HG03571 (cell line): ENCODE measurements at regions not wholly inside any gene's neighbourhood (a gene's known extent, or its start where the extent isn't known, plus 50 kb on each side); places are given as distances from the start of the nearest gene placed in this dataset.
A peak's percentile ranks its signal among the peaks of the same experiment; 100 is the strongest.
"Not testable (repeated sequence)": the region's sequence is repeated elsewhere in the genome, so short reads cannot be mapped to it uniquely, and the experiment has no call there.

Source experiments
- ATAC-seq: cut with Tn5 transposase; IDR thresholded peaks from one replicate; pipeline ENCODE4 v1.9.1; 2021; ENCODE audit not compliant: unreplicated experiment

DNA sequence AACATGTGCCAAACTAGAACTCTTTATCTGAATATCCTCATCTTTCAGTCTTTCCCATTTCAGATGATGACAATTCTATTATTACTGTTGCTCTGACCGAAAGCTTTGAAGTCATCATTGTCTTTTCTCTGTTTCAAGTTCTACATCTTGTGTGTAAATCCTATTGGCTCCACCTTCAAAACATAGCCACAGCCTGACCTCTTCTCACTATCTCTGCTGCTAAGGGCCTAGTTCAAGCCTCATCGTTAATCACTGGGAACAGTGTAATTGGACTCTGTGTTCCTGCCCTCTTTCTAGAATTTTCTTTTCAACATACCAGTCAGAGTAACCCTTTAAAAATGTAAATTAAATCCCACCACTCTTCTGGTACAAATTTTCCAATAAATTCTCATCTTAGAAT is 105.1 kb downstream of the OXSM start:
- no peak for ATAC-seq

DNA sequence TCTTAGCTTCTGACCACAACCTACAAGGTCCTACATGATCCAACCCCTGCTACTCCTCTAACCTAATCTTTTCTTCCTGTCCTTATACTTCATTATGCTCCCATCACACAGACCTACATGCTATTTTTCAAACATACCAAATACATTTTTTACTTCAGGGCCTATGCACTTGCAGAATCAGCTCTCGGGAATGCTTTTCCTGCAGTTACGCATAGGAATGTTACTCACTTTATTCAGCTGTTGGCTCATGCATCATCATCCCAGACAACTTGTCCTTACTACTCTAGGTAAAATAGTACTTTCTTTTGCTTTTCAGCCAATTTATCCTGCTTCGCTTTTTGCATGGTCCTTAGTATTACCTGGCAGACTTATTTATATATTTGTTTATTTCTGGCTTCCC is 105.6 kb downstream of the OXSM start:
- ATAC-seq: no peak

DNA sequence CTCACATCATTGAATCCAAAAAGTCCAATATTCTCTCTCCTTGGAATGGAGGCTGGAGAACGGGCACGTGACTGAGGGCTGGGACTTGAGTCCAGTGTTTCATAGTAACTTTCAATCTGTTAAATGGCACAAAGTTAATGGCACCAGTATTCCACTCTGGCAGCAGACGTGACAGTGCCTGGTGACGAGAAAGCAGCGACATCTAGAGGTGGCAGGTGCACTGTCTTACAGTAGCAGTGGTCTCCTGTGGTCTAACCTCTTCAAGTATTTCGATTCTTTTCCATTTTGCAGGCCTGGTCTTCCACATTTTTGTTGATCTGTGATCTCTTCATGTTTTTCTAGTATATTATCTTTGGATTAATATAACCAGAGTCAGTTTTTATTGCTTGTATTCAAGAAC is 107.1 kb downstream of the OXSM start:
- ATAC-seq: peak; percentile 66

- no peak for ATAC-seq
Measured at GRCh38 chr3:25899352-25900101, 109.6 kb downstream of the OXSM start.

DNA sequence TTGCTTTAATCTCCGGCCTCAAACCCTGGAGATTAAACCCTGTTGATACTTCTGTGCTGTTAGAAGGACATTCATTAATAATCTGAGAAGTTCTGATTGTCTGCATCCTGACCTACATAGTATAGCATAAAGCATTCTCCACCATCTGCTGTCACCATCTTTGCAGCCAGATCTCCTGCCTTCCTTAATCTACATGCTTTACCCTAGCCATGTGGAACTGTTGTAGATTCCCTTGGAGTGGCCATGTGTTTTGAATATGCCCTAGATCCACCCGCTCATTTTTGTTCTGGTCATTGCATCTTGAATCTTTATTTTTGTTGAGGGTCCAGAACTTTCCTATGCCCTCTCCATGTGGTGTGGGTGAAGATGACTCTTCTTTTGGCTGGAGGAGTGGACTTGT is 110.3 kb downstream of the OXSM start:
- no peak for ATAC-seq

DNA sequence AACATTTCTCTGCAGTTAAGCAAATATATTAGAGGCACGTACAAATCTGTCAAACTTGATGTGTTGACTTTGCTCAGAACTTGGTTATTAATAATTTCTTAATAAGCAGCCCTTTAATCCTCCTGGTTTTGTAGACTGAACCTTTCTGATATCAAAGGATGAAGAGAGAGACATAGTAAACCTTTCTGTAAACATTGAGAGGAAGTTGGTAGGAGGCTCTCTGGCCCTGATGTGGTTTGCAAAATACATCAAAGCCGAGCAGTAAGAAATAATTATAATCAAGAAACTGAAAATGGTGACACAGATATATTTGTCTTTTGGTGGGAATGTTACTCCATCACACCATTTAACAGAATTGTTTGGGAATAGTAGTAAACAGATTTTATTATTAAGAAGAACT is 111.9 kb downstream of the OXSM start:
- no peak for ATAC-seq

- ATAC-seq: no peak
Measured at GRCh38 chr3:25902586-25902985, 112.7 kb downstream of the OXSM start.

DNA sequence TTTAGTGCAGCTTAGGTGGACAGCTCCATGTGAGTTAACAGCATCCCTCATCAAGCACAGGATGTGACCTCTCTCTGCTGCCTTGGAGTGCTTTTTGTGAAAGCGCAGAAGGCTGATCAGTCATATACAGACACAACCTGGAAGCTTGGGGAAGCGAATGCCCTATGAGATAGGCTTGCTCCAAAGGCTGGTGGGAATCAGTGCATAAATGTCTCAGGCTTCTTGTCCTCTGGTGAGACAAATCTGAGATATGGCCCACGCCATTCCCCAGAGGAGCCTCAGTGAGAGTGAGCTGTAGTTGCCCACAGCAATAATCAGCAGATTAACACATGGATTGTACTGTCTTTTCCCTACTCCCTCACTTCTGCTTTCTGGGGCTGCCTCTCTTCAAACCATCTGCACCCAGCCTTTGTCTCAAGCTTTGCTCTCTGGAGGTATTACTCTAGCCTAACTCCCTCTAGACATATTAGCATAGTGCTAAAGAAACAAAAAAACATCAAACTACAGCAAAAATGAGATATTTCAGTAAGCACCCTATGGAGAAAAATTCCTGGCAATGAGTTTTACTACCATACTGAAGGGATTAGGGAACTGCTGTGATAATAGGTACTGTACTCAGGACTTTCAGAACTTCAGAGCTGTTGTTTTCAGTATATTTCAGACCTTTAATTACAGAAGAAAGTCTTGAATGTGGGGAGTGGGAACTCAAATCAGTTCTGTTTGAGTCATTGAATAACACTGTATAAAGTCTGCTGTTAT is 113.7 kb downstream of the OXSM start:
- no peak for ATAC-seq

GRCh38 chr3:25904206-25904605 is 114.3 kb downstream of the OXSM start:
- ATAC-seq: no peak

DNA sequence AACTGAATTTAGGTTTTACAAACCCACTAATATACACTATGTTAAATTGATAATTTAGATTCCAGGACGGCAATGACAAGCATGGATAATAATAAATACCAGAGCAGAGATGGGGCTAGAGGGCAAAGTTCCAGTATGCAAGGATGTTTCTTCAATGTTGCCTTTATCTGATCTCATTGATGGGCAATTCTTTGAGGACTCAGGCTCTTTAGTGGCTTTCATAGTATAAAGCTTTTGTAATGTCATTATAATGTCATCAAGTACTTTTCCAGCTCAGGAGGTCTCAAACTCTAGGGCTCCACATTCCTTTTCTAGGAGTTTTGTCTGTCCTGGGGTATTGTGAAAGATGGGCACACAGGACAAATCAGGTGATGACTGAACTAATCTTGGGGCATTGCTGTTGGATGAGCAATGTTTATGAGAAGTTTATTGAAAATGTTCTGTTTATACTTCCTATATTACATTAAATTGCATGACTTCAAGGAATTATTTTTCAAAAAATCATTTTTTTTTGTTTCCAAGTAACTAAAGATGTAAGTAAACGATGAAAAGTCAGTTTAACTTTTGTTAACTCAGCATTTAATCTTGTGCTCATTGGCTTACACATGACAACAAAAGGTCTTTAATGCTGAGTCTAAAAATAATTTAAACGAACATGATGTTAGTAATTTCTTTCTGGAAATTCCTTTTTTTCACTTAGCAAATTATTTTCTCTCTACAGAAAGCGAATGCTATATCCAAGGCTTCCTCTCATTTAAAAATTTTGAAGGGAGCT is 116.4 kb downstream of the OXSM start:
- no peak for ATAC-seq

GRCh38 chr3:25907081-25907480 is 117.2 kb downstream of the OXSM start:
- no peak for ATAC-seq

- ATAC-seq: no peak
Measured at GRCh38 chr3:25910105-25910504, 120.2 kb downstream of the OXSM start.

- no peak for ATAC-seq
Measured at GRCh38 chr3:25910997-25911396, 121.1 kb downstream of the OXSM start.

DNA sequence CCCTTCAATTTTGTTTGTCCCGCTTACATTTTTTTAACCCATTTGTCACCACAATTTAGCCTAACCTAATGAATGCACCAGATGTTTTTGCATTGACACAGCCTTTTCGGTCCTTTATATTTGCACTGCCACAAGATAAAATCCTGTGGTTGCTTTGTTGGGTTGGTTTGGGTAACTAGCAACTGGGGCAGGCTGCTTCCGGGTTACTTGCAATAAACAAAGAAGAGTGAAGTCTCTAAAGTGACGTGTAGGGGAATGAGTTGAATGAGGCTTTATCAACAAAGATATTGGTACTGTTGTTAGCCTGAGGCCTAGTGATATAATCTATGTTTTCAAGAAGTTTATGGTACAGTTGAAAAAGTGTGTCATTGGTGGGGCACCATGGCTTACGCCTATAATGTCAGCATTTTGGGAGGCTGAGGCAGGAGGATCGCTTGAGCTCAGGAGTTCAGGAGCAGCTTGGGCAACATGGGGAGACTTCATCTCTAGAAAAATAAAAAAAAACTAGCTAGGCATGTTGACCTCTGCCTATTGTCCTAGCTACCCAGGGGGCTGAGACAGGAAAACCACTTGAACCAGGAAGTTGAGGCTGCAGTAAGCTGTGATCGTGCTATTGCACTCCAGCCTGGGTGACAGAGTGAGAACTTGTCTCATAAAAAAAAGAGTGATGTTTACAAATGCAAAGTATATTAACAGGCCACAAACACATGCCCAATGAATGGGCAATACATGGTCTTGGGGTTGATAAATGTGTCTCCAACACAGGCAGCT is 121.8 kb downstream of the OXSM start:
- no peak for ATAC-seq

DNA sequence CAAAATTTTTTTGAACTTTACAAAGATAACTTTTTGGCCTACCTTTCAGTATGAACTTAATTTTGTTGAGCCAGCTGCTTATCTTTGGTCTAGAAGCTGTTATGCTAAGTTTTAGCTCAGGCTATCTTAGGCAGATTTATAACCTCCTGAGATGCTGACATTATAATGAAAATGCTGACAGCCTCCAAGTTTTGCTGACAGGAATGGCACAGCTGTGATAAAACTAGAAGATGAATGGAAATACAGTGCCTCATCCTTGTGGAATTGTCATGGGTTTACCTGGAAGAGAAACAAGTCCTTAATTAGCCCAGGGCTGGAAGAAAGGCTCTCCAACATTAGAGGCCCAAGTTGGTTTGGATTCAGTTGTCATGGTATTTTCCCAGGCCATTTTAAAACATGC is 123.3 kb downstream of the OXSM start:
- no peak for ATAC-seq

- no peak for ATAC-seq
Measured at GRCh38 chr3:25915673-25916072, 125.8 kb downstream of the OXSM start.

DNA sequence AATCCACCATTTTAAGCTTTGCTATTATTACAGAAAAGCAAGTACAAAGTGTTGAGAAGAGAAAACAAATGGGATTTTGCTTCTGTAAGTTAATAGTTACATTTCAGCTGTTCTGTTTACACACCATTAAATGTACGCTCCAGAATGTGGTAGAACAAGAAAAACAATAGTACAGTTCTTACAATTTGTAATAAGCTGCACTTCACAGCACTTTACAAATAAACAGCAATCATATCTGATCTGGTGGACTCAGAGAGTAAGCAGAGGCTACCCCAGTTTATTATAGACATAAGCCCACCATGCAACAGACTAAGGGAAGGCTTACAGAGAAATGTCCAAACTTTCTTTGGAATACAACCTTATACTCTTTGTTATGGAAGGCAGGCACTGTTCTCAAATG is 126.4 kb downstream of the OXSM start:
- no peak for ATAC-seq

DNA sequence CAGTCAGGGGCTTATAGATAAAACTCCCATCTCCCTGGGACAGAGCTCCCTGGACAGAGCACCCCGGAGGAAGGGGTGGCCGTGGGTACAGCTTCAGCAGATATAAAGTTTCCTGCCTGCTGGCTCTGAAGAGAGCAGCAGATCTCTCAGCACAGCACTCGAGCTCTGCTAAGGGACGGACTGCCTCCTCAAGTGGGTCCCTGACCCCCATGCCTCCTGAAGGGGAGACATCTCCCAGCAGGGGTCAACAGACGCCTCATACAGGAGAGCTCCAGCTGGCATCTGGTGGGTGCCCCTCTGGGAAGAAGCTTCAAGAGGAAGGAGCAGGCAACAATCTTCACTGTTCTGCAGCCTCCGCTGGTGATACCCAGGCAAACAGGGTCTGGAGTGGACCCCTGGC is 142.1 kb downstream of the OXSM start:
- ATAC-seq: not testable (repeated sequence)

GRCh38 chr3:25938566-25939325 is 148.9 kb downstream of the OXSM start:
- no peak for ATAC-seq

- ATAC-seq: no peak
Measured at GRCh38 chr3:25940935-25941334, 151.0 kb downstream of the OXSM start.
